Mesothelial cell of epicardium (in vitro differentiated cells): ENCODE measurements at regions not wholly inside any gene's neighbourhood (a gene's known extent, or its start where the extent isn't known, plus 50 kb on each side); places are given as distances from the start of the nearest gene placed in this dataset.

Source experiments
- DNase-seq, 2 experiments: peaks; one replicate each; pipeline ENCODE4 v3.0.0; 2021; ENCODE audit warnings: low spot score in 2 of 2; ENCODE audit not compliant: unreplicated experiment in 2 of 2
- H3K27ac Mint-ChIP-seq: 2 replicates; pipeline ENCODE4 v1.8.0; 2021; ENCODE audit warnings: mixed read lengths
- H3K27me3 Mint-ChIP-seq: 2 replicates; pipeline ENCODE4 v1.8.0; 2021; ENCODE audit warnings: low read depth, mixed read lengths
- H3K36me3 Mint-ChIP-seq: 2 replicates; pipeline ENCODE4 v1.8.0; 2021; ENCODE audit warnings: mixed read lengths
- H3K4me1 Mint-ChIP-seq: 2 replicates; pipeline ENCODE4 v1.8.0; 2021; ENCODE audit warnings: mixed read lengths
- H3K4me3 Mint-ChIP-seq: 2 replicates; pipeline ENCODE4 v1.8.0; 2021; ENCODE audit warnings: mild to moderate bottlenecking, moderate library complexity, mixed read lengths
- H3K9me3 Mint-ChIP-seq: 2 replicates; pipeline ENCODE4 v1.8.0; 2021; ENCODE audit warnings: mixed read lengths
- TF ChIP-seq, protein P1 (sequence below): fragments of 200-600 bp; sonication (generic); IDR thresholded peaks from one replicate; pipeline ENCODE4 v1.5.0; 2021; ENCODE audit warnings: antibody characterized with exemption; ENCODE audit not compliant: unreplicated experiment

DNA sequence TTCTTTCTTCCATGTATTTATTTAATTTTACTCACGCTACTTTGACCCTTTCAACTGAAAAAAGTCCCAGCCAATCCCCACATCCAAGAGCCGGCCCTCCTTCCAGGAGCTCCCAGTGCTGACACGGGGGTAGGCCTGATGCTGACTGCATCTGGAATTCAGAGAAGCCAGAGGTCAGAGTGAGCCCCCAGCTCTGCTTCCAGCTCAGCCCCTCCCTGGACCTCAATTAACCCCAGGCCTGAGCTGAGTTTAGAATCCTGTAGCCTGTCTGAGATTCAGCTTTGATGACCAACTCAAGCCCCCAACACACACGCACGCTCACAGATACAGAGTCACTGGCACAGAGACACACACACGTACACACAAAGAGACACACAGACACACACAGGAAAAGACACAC, 247.9 kb downstream of the NPHP4 start:
- TF ChIP-seq, protein P1, sequence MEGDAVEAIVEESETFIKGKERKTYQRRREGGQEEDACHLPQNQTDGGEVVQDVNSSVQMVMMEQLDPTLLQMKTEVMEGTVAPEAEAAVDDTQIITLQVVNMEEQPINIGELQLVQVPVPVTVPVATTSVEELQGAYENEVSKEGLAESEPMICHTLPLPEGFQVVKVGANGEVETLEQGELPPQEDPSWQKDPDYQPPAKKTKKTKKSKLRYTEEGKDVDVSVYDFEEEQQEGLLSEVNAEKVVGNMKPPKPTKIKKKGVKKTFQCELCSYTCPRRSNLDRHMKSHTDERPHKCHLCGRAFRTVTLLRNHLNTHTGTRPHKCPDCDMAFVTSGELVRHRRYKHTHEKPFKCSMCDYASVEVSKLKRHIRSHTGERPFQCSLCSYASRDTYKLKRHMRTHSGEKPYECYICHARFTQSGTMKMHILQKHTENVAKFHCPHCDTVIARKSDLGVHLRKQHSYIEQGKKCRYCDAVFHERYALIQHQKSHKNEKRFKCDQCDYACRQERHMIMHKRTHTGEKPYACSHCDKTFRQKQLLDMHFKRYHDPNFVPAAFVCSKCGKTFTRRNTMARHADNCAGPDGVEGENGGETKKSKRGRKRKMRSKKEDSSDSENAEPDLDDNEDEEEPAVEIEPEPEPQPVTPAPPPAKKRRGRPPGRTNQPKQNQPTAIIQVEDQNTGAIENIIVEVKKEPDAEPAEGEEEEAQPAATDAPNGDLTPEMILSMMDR = no peak
- no peak for DNase-seq
- Mint-ChIP-seq H3K4me1 (peaks cover 11% of the 10 kb centered on the region), H3K36me3 (no peaks in the 10 kb centered on the region), H3K27ac (no peak overlapping the region), H3K4me3 (no peak overlapping the region), H3K9me3 (peaks cover 3% of the 10 kb centered on the region), H3K27me3 (peaks cover 14% of the 10 kb centered on the region)

DNA sequence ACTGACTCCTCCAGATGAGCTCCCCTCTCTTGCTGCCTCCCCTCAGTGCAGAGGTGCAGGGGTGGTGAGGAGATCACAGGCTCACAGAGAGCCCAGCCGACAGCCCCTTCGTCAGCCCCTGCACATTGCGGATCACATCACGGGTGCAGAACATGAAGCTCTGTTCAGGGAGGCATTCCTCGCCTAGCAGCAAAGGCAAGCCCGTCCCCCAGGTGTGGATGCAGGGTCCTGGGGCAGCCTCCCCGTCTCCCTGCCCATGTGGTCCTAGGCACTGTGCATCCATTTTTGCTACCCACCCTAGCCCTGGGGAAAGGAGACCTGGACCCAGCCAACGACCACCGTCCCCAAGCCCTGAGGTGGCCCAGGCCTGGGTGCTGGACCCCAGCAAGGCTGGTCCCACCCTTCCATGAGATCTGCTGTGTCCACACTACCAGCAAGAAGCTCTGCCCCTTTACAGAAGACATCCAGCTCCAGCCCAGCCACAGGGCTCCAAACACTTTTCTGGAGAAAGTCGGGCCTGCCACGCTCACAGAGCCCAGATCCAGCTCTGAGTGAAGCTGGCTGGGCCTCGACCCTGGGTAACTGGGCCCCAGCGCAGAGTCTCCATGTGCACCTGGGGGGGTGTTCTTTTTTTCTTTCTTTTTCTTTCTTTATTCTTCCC, 248.7 kb downstream of the NPHP4 start:
- no peaks in the 10 kb centered on the region for H3K36me3 Mint-ChIP-seq
- no peak overlapping the region for H3K27ac Mint-ChIP-seq
- peaks cover 11% of the 10 kb centered on the region for H3K4me1 Mint-ChIP-seq
- H3K4me3 Mint-ChIP-seq = no peak overlapping the region
- H3K9me3 Mint-ChIP-seq = peaks cover 3% of the 10 kb centered on the region
- peaks cover 14% of the 10 kb centered on the region for H3K27me3 Mint-ChIP-seq
- TF ChIP-seq, protein P1 = no peak
- no peak for DNase-seq

DNA sequence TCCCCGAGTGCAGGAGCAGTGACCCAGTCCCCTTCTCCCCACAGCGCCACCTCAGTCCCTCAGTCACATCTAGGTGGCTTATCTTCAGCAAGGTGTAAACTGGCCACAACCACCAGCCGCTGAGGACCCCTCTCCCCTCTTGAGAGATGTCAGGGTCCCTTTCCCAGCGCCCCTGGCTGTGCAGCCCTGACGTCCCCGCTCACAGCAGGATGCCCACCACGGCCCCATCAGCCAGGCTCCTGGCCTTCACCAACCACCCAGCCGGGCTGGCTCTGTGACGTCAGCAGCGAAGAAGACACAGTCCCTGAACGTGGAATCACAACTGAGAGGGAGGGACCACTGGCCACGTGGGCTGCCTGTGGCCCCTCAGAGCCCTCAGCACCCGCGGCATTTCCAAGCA, 249.4 kb downstream of the NPHP4 start:
- no peak for DNase-seq

DNA sequence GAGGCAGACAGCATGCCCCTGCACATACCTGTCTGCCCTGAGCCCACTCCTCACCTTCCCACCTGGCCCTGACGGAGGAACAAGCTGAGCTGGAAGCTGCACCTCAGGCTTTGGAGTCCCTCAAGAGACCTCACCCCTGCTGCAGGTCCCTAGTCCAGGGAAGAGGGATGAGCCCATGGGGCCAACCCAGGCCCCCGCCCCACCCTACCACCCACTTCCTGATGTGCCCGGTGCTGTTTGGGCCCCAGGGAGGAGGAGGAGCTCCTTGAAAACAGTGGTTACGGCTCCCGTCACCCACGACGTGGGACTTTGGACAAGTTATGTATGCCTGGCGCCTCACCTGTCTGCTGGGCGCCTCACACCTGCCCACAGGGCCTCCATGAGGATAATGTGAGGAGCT, 250.2 kb downstream of the NPHP4 start:
- TF ChIP-seq, protein P1 = no peak
- Mint-ChIP-seq H3K4me1 (peaks cover 11% of the 10 kb centered on the region), H3K9me3 (peaks cover 3% of the 10 kb centered on the region), H3K4me3 (no peak overlapping the region), H3K27me3 (peaks cover 11% of the 10 kb centered on the region), H3K27ac (no peak overlapping the region), H3K36me3 (no peaks in the 10 kb centered on the region)
- no peak for DNase-seq

More for the DNA sequence above, 249.4 kb downstream of the NPHP4 start:
- no peak overlapping the region for H3K4me3 Mint-ChIP-seq
- H3K9me3 Mint-ChIP-seq = peaks cover 3% of the 10 kb centered on the region
- TF ChIP-seq, protein P1 = no peak
- H3K27me3 Mint-ChIP-seq = peaks cover 14% of the 10 kb centered on the region
- H3K4me1 Mint-ChIP-seq = peaks cover 11% of the 10 kb centered on the region
- H3K27ac Mint-ChIP-seq = no peak overlapping the region
- H3K36me3 Mint-ChIP-seq = no peaks in the 10 kb centered on the region

DNA sequence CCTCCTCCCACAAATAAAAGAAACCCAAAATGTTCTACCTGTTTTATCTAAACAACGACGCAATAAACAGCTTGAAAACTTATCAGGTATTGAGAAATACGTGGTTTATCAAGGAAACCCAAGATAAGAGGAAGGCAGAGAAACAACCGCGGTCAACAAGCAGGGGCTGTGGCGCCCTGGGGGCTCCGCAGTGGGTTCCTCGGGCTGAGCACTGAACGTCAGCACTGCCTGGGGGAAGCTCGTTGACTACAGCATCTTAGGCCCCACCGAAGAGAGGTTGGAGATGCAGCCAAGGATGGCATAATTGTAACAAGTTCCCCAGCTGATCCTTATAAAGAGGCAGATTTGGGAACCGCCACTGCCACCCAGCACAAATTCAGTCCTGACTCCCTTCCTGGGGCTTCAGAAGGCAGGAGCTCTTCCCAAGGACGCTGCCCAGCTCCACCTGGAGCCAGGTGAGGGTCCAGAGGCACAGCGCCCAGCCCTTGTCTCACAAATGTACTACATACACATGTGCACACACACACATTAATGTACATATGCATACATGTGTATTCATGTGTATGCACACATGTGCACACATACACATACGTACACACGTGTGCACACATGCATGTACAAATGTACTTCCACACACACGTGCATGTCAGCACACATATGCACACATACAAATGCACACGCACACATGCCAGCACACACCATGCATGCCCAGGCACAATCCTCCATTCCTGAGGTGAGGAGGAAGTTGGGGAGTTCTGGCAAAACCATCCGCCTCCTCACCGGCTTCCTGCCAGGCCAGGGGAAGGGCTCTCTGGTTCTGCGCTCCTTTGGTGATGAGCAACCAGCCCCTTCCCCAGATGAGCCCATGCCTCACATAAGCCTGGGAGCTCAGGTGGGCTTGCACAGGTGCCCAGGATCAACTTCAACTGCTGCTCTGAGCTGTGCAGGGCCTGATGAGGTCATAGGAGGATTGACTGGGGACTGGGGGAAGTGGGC, 251.1 kb downstream of the NPHP4 start:
- Mint-ChIP-seq H3K9me3 (peaks cover 6% of the 10 kb centered on the region), H3K4me1 (peaks cover 11% of the 10 kb centered on the region), H3K27me3 (peaks cover 5% of the 10 kb centered on the region), H3K4me3 (no peak overlapping the region), H3K36me3 (no peaks in the 10 kb centered on the region), H3K27ac (no peak overlapping the region)
- TF ChIP-seq, protein P1 = no peak
- DNase-seq = no peak
